ENCODE measurements at regions not wholly inside any gene's neighbourhood (a gene's known extent, or its start where the extent isn't known, plus 50 kb on each side); places are given as distances from the start of the nearest gene placed in this dataset.

GRCh38 chr4:63814171-63814964 lies 594.9 kb downstream of the TECRL start:
- no peak for DNase-seq (ENCODE audit: low spot score)

GRCh38 chr4:63799166-63799565 lies 610.1 kb downstream of the TECRL start:
- DNase-seq (ENCODE audit: low spot score) = no peak

- DNase-seq (ENCODE audit: low spot score) = no peak
Observed at GRCh38 chr4:63795301-63795700, 613.9 kb downstream of the TECRL start.

- no peak for DNase-seq (ENCODE audit: low spot score)
Observed at GRCh38 chr4:63790377-63790776, 618.9 kb downstream of the TECRL start.

- no peak for DNase-seq (ENCODE audit: low spot score)
Observed at GRCh38 chr4:63788271-63788670, 621.0 kb downstream of the TECRL start.

- no peak for DNase-seq (ENCODE audit: low spot score)
Observed at GRCh38 chr4:63787326-63787725, 621.9 kb downstream of the TECRL start.

- DNase-seq (ENCODE audit: low spot score) = no peak
Observed at GRCh38 chr4:63786171-63786570, 623.1 kb downstream of the TECRL start.

GRCh38 chr4:63784822-63785221 lies 624.4 kb downstream of the TECRL start:
- no peak for DNase-seq (ENCODE audit: low spot score)

- no peak for DNase-seq (ENCODE audit: low spot score)
Observed at GRCh38 chr4:63777601-63778000, 631.6 kb downstream of the TECRL start.

GRCh38 chr4:63764400-63764799 lies 644.9 kb downstream of the TECRL start:
- DNase-seq (ENCODE audit: low spot score) = no peak

GRCh38 chr4:63757929-63758328 lies 651.3 kb downstream of the TECRL start:
- no peak for DNase-seq (ENCODE audit: low spot score)

GRCh38 chr4:63742882-63743281 lies 666.4 kb downstream of the TECRL start:
- no peak for DNase-seq (ENCODE audit: low spot score)

GRCh38 chr4:63729519-63729918 lies 679.7 kb downstream of the TECRL start:
- DNase-seq (ENCODE audit: low spot score) = no peak

GRCh38 chr4:63728480-63729177 lies 680.6 kb downstream of the TECRL start:
- no peak for DNase-seq (ENCODE audit: low spot score)

GRCh38 chr4:63717384-63717783 lies 691.9 kb downstream of the TECRL start:
- no peak for DNase-seq (ENCODE audit: low spot score)

- no peak for DNase-seq (ENCODE audit: low spot score)
Observed at GRCh38 chr4:63708661-63709060, 700.6 kb downstream of the TECRL start.

- DNase-seq (ENCODE audit: low spot score) = no peak
Observed at GRCh38 chr4:63700569-63700968, 708.7 kb downstream of the TECRL start.

- DNase-seq (ENCODE audit: low spot score) = no peak
Observed at GRCh38 chr4:63693321-63693720, 715.9 kb downstream of the TECRL start.

GRCh38 chr4:63678358-63678931 lies 730.8 kb downstream of the TECRL start:
- no peak for DNase-seq (ENCODE audit: low spot score)

- no peak for DNase-seq (ENCODE audit: low spot score)
Observed at GRCh38 chr4:63670735-63671134, 738.5 kb downstream of the TECRL start.

GRCh38 chr4:63663870-63664269 lies 745.4 kb downstream of the TECRL start:
- no peak for DNase-seq (ENCODE audit: low spot score)

- no peak for DNase-seq (ENCODE audit: low spot score)
Observed at GRCh38 chr4:63644396-63644795, 764.9 kb downstream of the TECRL start.

- DNase-seq (ENCODE audit: low spot score) = no peak
Observed at GRCh38 chr4:63637270-63637669, 772.0 kb downstream of the TECRL start.

All from mesenteric fat pad (tissue), 1 donor.